ENCODE measurements at regions not wholly inside any gene's neighbourhood (a gene's known extent, or its start where the extent isn't known, plus 50 kb on each side); places are given as distances from the start of the nearest gene placed in this dataset.

GRCh38 chr20:47870475-47870874, 85.2 kb upstream of the SULF2 start:
- TF ChIP-seq NFE2L1 (CRISPR knock-in tag; IDR thresholded peaks at IDR 0.05; ENCODE audit: borderline replicate concordance) (no peak), ZNF275 (CRISPR knock-in tag; IDR thresholded peaks at IDR 0.05; ENCODE audit: borderline replicate concordance) (no peak), PHF8 (CRISPR knock-in tag; IDR thresholded peaks at IDR 0.05) (no peak)
- TF ChIP-seq, protein P1, sequence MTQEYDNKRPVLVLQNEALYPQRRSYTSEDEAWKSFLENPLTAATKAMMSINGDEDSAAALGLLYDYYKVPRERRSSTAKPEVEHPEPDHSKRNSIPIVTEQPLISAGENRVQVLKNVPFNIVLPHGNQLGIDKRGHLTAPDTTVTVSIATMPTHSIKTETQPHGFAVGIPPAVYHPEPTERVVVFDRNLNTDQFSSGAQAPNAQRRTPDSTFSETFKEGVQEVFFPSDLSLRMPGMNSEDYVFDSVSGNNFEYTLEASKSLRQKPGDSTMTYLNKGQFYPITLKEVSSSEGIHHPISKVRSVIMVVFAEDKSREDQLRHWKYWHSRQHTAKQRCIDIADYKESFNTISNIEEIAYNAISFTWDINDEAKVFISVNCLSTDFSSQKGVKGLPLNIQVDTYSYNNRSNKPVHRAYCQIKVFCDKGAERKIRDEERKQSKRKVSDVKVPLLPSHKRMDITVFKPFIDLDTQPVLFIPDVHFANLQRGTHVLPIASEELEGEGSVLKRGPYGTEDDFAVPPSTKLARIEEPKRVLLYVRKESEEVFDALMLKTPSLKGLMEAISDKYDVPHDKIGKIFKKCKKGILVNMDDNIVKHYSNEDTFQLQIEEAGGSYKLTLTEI (CRISPR knock-in tag; conservative IDR thresholded peaks at IDR 0.05), result no peak
